Epithelial cell of esophagus (primary cell): ENCODE measurements at regions not wholly inside any gene's neighbourhood (a gene's known extent, or its start where the extent isn't known, plus 50 kb on each side); places are given as distances from the start of the nearest gene placed in this dataset.

ENCODE experiments used
- DNase-seq: peaks from one replicate; pipeline ENCODE4 v3.0.0; 2010; ENCODE audit warnings: low read depth
- H3K4me3 ChIP-seq: 2 replicates; pipeline ENCODE4 v1.5.1; 2011; ENCODE audit warnings: mild to moderate bottlenecking, low read length, control low read depth
- TF ChIP-seq, protein P1 (sequence below): IDR thresholded peaks from 2 replicates; pipeline ENCODE4 v1.5.1; 2011; ENCODE audit warnings: low read depth, mild to moderate bottlenecking, low read length, control low read depth, inconsistent platforms; ENCODE audit not compliant: insufficient read depth; ENCODE audit errors: missing control alignments

DNA sequence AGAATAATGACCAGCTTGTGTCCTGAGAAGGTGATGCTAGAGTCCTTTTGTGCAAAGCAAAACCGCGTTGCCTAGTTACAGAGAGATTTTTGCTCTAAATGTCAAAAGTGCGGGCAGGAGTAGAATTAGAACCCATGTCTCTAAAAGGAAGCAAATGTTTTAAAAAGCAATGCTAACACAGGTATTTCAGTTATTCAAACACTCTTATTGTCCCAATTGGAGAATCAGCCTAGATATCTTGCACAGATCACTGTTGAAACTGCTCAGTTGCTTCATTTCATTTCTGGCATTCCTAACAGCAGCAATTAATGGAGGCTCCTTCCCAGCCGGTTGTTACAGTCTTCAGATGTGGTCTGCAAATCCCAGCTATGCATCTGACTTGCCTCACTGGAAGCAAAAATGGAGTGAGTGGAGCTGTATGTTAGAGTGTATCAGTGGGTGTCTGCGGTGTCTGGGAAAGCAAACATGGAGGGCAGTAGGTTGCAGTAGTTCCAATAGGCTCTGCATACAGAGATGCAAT is 55.6 kb upstream of the SEMA6D start:
- H3K4me3 ChIP-seq, result no peak overlapping the region
- TF ChIP-seq, protein P1, sequence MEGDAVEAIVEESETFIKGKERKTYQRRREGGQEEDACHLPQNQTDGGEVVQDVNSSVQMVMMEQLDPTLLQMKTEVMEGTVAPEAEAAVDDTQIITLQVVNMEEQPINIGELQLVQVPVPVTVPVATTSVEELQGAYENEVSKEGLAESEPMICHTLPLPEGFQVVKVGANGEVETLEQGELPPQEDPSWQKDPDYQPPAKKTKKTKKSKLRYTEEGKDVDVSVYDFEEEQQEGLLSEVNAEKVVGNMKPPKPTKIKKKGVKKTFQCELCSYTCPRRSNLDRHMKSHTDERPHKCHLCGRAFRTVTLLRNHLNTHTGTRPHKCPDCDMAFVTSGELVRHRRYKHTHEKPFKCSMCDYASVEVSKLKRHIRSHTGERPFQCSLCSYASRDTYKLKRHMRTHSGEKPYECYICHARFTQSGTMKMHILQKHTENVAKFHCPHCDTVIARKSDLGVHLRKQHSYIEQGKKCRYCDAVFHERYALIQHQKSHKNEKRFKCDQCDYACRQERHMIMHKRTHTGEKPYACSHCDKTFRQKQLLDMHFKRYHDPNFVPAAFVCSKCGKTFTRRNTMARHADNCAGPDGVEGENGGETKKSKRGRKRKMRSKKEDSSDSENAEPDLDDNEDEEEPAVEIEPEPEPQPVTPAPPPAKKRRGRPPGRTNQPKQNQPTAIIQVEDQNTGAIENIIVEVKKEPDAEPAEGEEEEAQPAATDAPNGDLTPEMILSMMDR, result no peak
- no peak for DNase-seq

DNA sequence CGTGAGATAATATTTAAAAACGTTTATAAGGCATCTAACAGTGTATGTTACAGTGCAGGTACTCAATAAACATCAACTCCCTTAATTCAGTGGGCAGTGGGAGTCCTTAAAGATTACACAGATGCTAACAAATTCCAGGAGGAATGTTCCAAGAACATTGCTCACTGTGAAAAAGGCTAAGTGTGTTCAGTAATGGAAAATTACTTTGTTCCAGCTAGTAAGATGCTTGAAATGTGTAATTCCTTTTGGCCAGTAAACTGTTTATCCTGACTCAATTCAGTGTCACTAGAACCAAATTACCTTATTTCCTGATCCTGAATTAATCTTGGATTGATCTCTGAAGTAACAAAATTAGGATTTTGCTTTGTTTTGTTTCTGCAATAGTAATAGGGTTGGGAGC is 54.2 kb upstream of the SEMA6D start:
- DNase-seq, result peak; percentile 30
- TF ChIP-seq, protein P1, result no peak
- H3K4me3 ChIP-seq, result no peak overlapping the region
